ENCODE measurements at regions not wholly inside any gene's neighbourhood (a gene's known extent, or its start where the extent isn't known, plus 50 kb on each side); places are given as distances from the start of the nearest gene placed in this dataset.
"Not testable (repeated sequence)": the region's sequence is repeated elsewhere in the genome, so short reads cannot be mapped to it uniquely, and the experiment has no call there.

DNA sequence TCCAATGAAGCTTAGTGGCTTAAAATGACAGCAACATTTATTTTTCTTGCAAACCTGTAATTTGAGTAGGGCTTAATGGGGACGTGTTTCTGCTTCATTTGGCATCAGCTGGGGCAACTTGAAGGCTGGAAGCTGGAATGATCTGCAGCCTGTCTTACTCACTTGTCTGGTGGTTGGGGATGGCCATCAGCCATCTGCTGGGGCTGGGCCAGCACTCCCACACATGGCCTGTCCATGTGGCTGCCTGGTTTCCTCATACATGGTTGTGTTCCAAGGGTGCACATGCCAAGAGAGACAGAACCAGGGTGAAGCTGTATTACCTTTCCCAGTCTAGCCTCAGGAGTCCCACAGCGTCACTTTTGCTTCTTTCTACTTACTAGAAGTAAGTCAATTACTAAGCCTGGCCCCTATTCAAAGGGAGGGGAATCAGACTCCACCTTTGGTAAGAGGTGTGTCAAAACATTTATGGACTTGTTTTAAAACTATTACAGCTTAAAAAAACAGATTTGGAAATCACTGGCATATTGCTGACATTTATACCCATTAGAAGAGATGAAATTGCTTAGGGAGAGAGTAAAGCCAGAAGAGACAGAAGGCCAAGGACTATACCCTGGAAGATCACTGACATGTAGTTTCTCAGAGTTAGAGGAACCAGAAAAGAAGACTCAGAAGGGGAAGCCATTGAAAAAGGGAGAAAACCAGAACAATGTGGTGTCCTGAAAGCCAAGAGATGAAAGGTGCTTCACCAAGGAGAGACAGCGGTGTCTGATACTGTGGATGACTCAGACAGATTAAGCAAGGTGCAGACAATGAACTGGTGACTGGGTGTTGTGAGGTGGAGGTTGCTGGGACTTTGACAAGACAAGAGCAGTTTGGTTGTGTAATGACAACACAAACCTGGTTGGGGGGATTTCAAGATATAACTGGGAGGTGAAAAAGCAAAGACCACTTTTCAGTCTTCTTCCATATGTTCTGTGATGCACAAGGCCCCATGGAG, 345.2 kb downstream of the GJA1 start:
- Histone ChIP-seq H3K27ac (peak overlapping the region in 20 of 21 experiments; percentile 32 to 85 (median 68)), H3K4me3 (no peak overlapping the region)

DNA sequence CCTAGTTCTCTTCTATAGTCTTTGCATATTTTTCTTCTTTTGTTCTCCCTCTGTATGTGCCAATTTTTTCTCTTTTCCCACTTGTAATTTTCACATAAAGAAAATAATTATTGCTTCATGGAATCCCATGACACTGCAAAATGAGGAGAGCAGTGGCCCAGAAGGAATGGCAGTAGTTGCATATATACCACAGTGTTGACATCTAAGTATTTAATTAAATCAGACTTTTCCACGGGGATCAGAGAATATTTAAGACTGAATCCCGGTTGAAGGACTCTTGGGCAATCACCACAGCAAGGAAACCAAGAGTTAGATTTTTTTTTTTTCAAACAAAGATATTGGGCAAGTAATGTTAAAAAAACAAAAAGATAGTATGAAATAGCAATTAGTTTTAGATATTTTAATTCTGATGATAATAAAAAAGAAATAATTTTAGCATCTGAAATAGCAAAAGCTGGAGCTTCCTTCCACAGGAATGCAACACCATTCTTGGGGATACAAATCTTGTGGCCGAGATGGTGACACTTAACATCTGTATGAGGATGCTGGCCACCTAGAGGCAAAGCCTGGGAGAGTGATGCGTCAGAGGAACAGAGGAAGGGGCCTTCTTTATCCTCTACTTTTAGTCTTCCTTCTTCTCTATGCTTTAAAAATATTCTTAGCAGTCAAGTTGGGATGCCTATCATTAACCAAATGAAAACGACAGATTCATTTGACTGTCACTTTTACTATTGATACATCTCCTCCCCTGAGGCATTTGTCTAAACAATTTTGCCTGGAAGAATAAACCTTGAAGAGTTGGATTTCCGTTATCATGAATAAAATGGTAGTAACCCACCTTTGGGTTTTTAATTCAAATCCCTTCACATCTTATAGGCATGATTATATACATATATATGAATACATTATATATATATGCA, 356.2 kb downstream of the GJA1 start:
- Histone ChIP-seq H3K27ac (peak overlapping the region in 2 of 21 experiments; percentile 23 to 30), H3K4me3 (no peak overlapping the region)

DNA sequence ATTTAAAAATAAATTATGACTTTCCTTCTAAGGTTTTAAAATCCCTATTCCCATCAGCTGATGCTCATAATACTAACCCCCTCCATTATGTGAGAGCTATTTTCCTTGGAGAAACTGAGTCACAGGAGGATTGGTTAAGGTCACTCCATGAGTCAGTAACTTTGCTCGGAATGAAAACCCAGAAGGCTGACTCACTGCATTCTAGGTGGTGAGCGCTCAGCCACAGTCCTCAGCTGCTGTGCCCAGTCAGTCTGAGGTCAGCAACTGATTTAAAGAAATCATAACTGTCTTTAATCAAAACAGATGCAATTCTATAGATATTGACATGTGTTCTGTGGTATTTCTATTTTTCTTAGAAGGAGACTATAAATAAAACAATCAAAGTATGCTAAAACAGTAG, 359.2 kb downstream of the GJA1 start:
- Histone ChIP-seq H3K4me3 (no peak overlapping the region), H3K27ac (peak overlapping the region in 4 of 21 experiments; percentile 30 to 66 (median 50))

DNA sequence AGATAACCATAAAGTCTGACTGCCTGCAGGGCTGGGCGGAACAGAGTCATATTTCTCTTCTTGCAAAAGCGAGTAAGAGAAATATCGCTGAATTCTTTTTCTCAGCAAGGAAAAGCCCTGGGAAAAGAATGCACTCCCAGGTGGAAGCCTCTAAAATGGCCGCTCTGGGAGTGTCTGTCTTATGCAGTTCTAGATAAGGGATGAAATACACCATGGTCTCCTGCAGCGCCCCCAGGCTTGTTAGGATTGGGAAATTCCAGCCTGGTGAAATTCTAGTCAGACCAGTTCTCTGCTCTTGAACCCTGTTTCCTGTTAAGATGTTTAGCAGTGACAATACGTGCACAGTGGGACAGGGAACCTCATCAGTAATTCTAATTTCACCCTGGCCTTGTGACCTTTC, 362.2 kb downstream of the GJA1 start:
- not testable (repeated sequence) for H3K27ac ChIP-seq, H3K4me3 ChIP-seq

DNA sequence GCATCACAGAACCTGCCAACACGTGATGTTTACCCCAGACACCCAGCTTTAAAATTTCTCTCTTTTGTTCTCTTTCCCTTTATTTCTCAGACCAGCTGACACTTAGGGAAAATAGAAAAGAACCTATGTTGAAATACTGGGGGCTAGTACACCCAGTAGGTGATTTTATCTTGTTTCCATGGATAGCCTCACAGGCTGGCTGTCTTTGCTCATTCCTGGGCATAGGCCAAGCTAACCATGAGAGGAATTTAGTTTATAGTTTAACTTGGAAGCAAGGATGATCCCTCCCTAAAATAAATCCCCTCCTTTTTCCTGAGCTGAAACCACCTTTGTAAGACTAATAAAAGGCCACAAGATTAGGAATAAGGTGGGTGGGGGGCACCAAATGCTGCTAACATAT, 362.7 kb downstream of the GJA1 start:
- not testable (repeated sequence) for H3K27ac ChIP-seq, H3K4me3 ChIP-seq

DNA sequence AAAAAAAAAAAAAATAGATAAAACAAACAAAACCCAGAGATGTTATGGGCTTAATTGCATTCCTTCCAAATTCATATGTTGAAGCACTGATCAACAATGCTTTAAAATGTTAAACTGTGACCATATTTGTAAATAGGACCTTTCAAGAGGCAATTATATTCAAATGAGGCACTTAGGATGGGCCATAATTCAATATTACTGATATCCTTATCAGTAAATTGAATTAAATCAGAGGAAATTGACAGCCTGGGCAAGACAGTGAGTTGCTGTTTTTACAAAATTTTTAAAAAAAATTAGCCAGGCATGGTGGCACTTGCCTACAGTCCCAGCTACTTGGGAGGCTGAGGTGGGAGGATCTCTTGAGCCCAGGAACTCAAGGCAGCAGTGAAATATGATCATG, 364.1 kb downstream of the GJA1 start:
- no peak overlapping the region for H3K4me3 ChIP-seq
- H3K27ac ChIP-seq = no peak overlapping the region

DNA sequence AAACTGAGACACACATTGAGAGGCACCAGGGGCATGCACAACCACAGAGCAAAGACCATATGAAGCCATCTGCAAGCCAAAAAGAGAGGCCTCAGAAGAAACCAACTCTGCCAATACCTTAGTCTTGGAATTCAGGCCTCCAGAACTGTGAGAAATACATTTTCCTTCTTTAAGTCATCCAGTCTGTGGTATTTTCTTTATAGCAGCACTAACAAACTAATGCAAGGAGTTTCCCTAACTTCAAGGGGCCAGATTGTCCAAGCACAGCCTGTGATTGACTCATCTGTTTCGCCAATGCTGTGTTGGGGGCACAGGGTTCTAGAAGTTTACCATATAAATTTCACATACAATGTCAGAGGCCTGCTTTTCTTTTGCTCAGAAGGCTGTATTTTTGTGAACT, 364.6 kb downstream of the GJA1 start:
- Histone ChIP-seq H3K27ac (no peak overlapping the region), H3K4me3 (no peak overlapping the region)

DNA sequence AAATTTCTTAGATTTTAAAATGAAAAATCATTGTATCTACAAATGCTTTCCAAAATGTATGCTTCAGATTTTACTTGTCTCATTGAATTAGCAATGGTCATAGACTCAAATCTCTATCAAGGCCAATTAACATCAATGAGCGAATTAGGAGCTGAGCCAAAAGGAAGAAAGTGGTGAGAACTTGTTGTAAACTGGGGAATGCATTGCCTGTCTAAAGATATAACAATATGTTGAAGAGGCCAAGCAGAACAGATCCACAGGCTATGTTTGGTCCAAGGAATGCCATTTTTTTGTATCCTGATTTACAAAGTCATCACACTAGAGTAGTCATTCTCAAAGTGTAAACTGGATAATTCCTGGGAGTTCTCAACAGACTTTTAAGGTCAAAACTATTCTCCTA, 370.7 kb downstream of the GJA1 start:
- Histone ChIP-seq H3K27ac (no peak overlapping the region), H3K4me3 (no peak overlapping the region)

DNA sequence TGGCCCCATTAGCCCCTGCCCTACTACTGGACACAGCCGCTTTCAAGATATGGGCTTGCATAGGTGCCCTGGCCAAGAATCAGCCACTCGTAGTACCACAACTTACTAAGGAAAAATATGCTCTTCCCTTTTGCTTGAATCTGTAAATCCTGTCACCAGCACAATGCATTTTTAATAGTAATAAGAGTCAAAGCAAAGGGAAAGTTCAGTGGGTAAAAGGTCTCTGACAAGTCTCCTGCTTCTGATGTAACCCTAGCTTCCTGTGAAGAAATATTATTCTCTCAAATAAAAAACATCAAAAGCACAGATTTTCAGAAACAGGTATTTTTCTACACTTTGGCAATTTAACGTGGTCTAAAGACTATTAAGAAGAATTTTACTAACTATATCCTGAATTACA, 373.8 kb downstream of the GJA1 start:
- no peak overlapping the region for H3K4me3 ChIP-seq

DNA sequence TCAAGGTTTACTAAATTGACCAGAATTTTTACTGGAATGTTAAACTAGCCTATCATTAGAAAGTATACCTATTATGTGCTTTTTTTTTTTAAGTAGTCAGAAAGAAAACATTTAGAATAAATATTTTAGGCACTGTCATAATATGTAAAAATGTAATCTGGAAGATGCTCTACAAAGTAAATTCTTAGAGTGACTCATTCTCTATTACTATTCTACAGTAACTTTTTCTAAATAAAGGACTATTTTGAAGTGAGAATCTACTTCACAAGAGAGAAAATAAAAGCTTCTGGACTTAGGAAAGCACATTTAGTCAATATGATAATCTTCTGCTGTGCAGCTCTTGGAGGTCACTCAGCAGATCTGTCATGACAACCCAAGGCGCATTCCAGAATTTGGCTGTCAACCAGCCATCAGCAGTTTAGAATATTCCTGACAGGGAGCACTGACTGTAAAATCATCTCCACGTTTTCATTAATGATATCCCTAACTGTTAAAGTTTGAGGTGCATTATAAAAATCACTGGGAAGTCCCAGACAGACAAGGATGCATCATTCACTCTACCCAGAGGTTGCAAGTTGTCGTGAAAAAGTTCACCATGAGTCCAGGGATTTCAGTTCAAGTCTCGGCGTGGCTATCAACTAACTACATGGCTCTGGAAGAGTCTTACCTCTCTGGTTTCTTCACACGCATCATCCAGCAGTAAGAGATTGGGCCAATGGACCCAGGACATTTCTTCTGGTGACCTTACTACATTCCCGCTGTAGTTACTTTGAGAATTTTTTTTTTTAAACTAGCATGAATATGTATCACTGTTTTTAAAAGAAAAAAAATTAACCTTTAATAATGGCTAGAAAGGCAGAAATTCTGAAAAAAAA, 374.9 kb downstream of the GJA1 start:
- no peak overlapping the region for H3K4me3 ChIP-seq
- no peak overlapping the region for H3K27ac ChIP-seq

More for the DNA sequence above, 373.8 kb downstream of the GJA1 start:
- H3K27ac ChIP-seq = no peak overlapping the region

DNA sequence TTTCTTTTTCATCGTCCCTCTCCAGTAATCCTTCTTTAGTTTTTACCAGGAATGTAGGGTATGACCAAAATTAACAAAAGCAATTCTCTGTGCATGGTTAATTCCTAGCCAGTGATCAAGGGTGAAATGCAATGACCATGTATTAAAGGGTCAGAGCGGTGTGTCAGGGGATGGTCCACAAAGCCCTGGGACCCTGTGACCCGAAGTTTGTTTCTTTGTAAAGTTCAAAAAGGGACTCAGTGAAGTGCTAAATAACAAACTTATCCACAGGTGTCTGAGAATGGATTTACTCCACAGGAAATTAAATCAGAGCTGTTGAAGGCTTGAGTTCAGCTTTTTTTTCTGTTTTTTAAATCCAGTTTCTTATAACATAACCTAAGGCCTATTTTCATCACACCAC, 375.7 kb downstream of the GJA1 start:
- H3K4me3 ChIP-seq = no peak overlapping the region
- no peak overlapping the region for H3K27ac ChIP-seq

DNA sequence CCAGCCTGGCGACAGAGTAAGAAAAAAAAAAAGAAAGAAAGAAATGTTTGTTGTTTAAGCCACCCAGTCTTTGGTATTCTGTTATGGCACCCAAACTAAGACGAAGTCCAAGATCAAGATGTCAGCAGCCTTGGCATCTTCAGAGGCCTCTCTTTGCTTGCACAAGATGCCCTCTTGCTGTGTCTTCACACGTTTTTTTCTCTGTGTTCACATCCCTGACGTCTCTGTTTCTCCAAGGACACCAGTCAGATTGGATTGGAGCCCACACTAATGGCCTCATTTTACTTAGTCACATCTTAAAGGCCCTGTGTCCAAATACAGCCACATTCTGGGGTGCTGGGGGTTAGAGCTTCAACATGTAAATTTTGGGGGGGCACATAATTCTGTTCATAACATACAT, 380.9 kb downstream of the GJA1 start:
- H3K4me3 ChIP-seq = no peak overlapping the region
- H3K27ac ChIP-seq = no peak overlapping the region

DNA sequence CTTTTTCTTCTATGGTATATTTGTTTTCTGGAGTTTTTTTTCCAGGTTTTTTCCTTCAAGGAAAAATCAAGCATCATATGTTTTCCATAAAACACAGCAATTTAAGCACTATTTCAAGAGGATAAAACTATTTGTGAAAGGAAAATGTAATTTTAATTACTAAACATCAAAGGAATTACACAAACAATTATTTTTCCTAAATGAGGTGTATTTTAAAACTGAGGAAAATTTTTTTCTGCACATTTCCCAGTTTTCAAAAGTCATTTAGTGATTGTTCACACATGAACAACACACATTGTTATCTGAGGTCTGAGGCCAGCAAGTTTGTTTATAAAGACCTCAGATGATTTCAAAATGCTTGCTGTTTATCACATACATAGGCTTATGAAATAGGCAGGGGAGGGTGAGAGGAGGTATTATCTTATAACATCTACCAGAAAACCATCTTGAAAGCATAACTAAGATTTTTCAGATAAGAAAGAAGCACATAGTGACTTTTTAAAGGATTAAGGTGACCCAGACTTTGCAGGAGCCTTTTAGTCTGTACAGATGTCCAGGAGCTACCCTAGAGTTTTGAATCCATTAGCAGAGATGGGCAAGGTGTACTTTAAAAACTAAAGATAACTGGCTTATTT, 381.6 kb downstream of the GJA1 start:
- Histone ChIP-seq H3K4me3 (no peak overlapping the region), H3K27ac (no peak overlapping the region)

DNA sequence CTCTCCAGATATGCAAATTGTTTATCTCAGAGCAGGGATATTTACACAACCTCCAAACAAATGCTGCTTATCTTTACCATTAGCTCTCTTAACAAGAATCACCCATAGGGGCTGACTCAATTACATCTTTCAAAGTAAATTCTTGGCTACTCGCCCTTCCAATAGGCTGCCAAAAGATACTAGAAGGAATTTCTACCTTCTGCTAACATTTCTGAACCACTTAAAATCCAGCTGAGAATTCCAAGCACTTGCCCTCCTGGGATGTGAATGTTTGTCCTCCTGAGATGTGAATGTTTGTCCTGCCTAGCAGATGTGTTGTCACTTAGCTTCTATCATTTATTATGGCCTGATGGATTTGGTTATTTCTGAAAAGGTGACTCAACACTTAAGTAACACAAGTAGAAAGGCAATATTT, 388.0 kb downstream of the GJA1 start:
- H3K4me3 ChIP-seq = no peak overlapping the region
- no peak overlapping the region for H3K27ac ChIP-seq

DNA sequence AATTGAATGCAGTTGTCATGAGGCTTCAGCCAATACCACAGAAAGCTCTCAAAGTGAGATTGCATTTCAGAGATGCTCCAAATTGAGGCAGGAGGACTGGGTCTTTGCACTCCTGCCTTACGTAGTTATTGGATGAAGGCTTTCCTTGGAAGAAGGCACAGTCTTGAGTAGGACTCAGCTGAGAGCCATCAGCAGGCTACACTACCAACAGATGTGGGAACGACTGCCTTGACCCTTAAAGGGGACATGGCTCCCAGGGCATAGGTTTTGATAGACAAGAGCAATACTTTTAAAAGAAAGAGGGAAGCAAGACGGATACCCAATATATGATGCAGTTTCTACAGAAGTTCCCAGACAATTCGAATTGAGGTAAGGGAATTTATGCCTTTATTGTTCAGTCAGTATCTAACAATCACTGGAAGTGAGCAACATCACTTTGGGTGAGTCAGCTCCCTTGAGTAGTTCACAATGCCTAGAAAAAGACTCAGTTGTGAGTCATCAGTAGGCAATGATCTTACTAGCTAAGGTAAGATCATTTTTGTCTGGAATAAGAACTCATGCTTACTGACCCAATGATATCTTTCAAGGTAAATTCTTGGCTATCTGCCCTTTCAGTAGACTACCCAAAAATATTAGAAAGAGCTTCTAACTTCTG, 390.8 kb downstream of the GJA1 start:
- Histone ChIP-seq H3K4me3 (no peak overlapping the region), H3K27ac (peak overlapping the region in 7 of 21 experiments; percentile 1 to 65 (median 35))

DNA sequence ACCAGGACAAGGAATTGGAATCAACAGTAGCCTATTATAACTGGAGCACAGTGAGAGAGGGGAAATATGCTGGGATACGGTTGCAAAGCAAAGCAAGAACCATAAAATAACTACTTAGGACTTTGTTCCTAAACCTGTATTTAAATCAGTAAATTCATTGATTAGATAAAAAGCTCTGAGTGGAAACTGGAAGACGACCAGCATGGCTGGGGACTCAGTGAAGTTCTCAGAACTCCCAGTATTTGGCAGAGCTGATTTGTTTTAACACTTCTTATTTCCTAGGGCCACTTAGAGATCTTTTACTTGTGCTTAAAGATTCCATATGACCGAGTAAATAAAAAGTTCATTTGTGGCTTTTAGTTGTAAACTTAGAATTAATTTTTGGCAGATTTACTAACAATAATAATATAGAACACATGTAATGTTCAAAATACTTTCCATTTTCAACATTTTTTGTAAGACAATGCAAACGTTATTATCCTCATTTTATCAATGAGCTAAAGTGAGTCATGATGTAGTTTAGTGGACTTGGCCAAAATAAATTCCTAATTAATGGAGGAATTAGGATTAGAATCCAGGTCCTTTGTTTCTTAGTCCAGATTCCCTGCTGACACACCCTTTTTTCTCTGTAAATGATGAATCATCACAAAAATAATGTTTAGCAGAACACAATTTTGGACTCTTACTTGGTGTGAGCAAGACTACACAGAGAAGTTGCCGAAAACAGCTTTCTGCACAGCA, 392.9 kb downstream of the GJA1 start:
- Histone ChIP-seq H3K4me3 (no peak overlapping the region), H3K27ac (peak overlapping the region in 3 of 21 experiments; percentile 7 to 45 (median 26))

DNA sequence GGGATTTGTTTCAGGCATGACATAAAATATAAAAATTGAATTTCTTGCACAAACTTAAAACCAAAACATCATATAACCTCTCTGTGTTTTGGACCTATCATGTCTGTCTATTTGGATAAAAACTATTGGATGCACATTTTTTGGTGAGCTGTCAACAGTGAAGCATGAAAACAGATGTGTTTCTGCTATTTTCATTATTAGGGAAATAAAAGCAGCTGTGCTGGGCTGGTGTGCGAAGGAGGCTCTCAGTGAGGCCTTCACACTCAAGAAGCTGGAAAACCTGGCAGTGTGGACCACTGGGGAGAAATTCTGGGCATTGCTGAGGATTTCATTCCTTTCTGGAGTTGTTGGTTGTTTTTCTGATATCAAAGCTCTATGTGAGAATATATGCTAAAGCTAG, 395.3 kb downstream of the GJA1 start:
- peak overlapping the region in 2 of 21 experiments; percentile 1 to 39 for H3K27ac ChIP-seq

DNA sequence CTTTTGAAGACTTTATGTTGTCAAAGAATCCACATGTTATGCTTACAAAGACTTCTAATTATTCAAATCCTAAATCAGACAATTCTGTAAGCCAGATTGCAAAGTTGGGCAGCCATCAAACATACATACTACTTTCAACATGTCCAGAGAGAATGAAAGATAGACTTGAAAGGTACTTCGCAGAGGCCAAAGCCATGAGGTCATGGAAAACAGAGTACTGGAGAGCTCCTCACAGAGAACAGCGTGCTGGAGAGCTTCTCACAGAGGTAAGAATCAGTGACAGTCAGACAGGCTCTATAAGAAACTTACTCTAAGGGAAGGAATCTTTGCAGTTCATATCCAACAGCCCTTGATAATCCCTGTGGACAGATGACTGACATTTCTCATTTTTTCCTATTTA, 400.2 kb downstream of the GJA1 start:
- H3K27ac ChIP-seq = no peak overlapping the region
- H3K4me3 ChIP-seq = no peak overlapping the region

More for the DNA sequence above, 395.3 kb downstream of the GJA1 start:
- no peak overlapping the region for H3K4me3 ChIP-seq

Data from skin epidermis (tissue), 12 donors.